ENCODE measurements at regions not wholly inside any gene's neighbourhood (a gene's known extent, or its start where the extent isn't known, plus 50 kb on each side); places are given as distances from the start of the nearest gene placed in this dataset.

GRCh38 chr3:61417352-61417751 lies 144.0 kb upstream of the PTPRG start:
- TF ChIP-seq CTCF (conservative IDR thresholded peaks at IDR 0.05; ENCODE audit: low read depth in 2 of 2) = no peak
- TF ChIP-seq EZH2 (IDR thresholded peaks at IDR 0.05; ENCODE audit: low read depth, unreplicated experiment) = no peak
- no peak for TF ChIP-seq EZH2phosphoT487 (IDR thresholded peaks at IDR 0.05; ENCODE audit: unreplicated experiment)
- no peak for TF ChIP-seq POLR2AphosphoS5 (IDR thresholded peaks at IDR 0.05; ENCODE audit: low read depth)
- TF ChIP-seq CREB1 (CRISPR knock-in tag; IDR thresholded peaks at IDR 0.05; ENCODE audit: low read depth) = no peak
- TF ChIP-seq REST (IDR thresholded peaks at IDR 0.05; ENCODE audit: unreplicated experiment) = no peak
- TF ChIP-seq ZNF331 (CRISPR knock-in tag; IDR thresholded peaks at IDR 0.05; ENCODE audit: low read depth) = no peak
- no peak for TF ChIP-seq JUNB (IDR thresholded peaks at IDR 0.05; ENCODE audit: unreplicated experiment)
- TF ChIP-seq ETS1 (IDR thresholded peaks at IDR 0.05) = no peak
